D341Med (cell line): ENCODE measurements at regions not wholly inside any gene's neighbourhood (a gene's known extent, or its start where the extent isn't known, plus 50 kb on each side); places are given as distances from the start of the nearest gene placed in this dataset.

Source experiments
- DNase-seq: peaks from one replicate; pipeline ENCODE4 v3.0.0; 2012; ENCODE audit warnings: low spot score

- no peak for DNase-seq
These were observed 89.6 kb upstream of the SHB start for GRCh38 chr9:38158628-38159027.

GRCh38 chr9:38157711-38158110, 88.7 kb upstream of the SHB start:
- DNase-seq: no peak

- no peak for DNase-seq
These were observed 85.7 kb upstream of the SHB start for GRCh38 chr9:38154501-38155421.

GRCh38 chr9:38153910-38154291, 84.9 kb upstream of the SHB start:
- no peak for DNase-seq

- DNase-seq: no peak
These were observed 84.3 kb upstream of the SHB start for GRCh38 chr9:38153152-38153909.

GRCh38 chr9:38149647-38150046, 80.6 kb upstream of the SHB start:
- no peak for DNase-seq

GRCh38 chr9:38146844-38147243, 77.8 kb upstream of the SHB start:
- DNase-seq: no peak

GRCh38 chr9:38145526-38146053, 76.6 kb upstream of the SHB start:
- DNase-seq: no peak

- no peak for DNase-seq
These were observed 75.4 kb upstream of the SHB start for GRCh38 chr9:38144421-38144820.

- DNase-seq: no peak
These were observed 72.9 kb upstream of the SHB start for GRCh38 chr9:38141746-38142591.

- DNase-seq: no peak
These were observed 69.2 kb upstream of the SHB start for GRCh38 chr9:38138276-38138675.

GRCh38 chr9:38137342-38137741, 68.3 kb upstream of the SHB start:
- DNase-seq: no peak

- DNase-seq: no peak
These were observed 67.4 kb upstream of the SHB start for GRCh38 chr9:38136386-38136785.

- DNase-seq: no peak
These were observed 65.7 kb upstream of the SHB start for GRCh38 chr9:38134611-38135237.

- no peak for DNase-seq
These were observed 64.6 kb upstream of the SHB start for GRCh38 chr9:38133595-38133994.

GRCh38 chr9:38132956-38133355, 63.9 kb upstream of the SHB start:
- DNase-seq: no peak

GRCh38 chr9:38131729-38132128, 62.7 kb upstream of the SHB start:
- DNase-seq: no peak

- DNase-seq: no peak
These were observed 61.7 kb upstream of the SHB start for GRCh38 chr9:38130724-38131123.

GRCh38 chr9:38129366-38129765, 60.3 kb upstream of the SHB start:
- DNase-seq: no peak

- DNase-seq: no peak
These were observed 59.8 kb upstream of the SHB start for GRCh38 chr9:38128752-38129270.

- no peak for DNase-seq
These were observed 58.3 kb upstream of the SHB start for GRCh38 chr9:38127271-38127839.
